Mesenchymal stem cell (in vitro differentiated cells and primary cell): ENCODE measurements at regions not wholly inside any gene's neighbourhood (a gene's known extent, or its start where the extent isn't known, plus 50 kb on each side); places are given as distances from the start of the nearest gene placed in this dataset.

Experiments used
- DNase-seq: peaks from one replicate; pipeline ENCODE4 v3.0.0-alpha.2; 2013
- H2AFZ ChIP-seq: one replicate; pipeline ENCODE4 v1.6.1; 2013; ENCODE audit warnings: low read depth, mild to moderate bottlenecking, control low read depth, inconsistent platforms, low read length, moderate library complexity
- H2AK5ac ChIP-seq: 2 replicates; pipeline ENCODE4 v1.6.1; 2013; ENCODE audit warnings: low read length, moderate library complexity, mild to moderate bottlenecking, inconsistent platforms; ENCODE audit not compliant: severe bottlenecking
- H2BK120ac ChIP-seq: one replicate; pipeline ENCODE4 v1.6.1; 2013; ENCODE audit warnings: low read depth, mild to moderate bottlenecking, inconsistent platforms, low read length, moderate library complexity
- H2BK12ac ChIP-seq, 2 experiments: one replicate each; pipeline ENCODE4 v1.6.1; 2013; ENCODE audit warnings: inconsistent platforms in 2 of 2, low read length in 2 of 2, mild to moderate bottlenecking in 2 of 2, moderate library complexity in 2 of 2, control low read depth in 1 of 2
- H2BK15ac ChIP-seq: one replicate; pipeline ENCODE4 v1.6.1; 2013; ENCODE audit warnings: mild to moderate bottlenecking, low read depth, inconsistent platforms; ENCODE audit not compliant: poor library complexity, severe bottlenecking
- H2BK5ac ChIP-seq: 2 replicates; pipeline ENCODE4 v1.6.1; 2013; ENCODE audit warnings: low read depth, mild to moderate bottlenecking, low read length, control low read depth, inconsistent platforms; ENCODE audit not compliant: poor library complexity, severe bottlenecking
- H3K14ac ChIP-seq, 2 experiments: one replicate each; pipeline ENCODE4 v1.6.1; 2013; ENCODE audit warnings: inconsistent platforms in 2 of 2, low read length in 2 of 2, control low read depth in 1 of 2, mild to moderate bottlenecking in 1 of 2, moderate library complexity in 1 of 2
- H3K18ac ChIP-seq, 2 experiments: one replicate each; pipeline ENCODE4 v1.6.1; 2013; ENCODE audit warnings: inconsistent platforms in 2 of 2, low read length in 2 of 2, control low read depth in 1 of 2, low read depth in 1 of 2, mild to moderate bottlenecking in 1 of 2
- H3K23ac ChIP-seq, 2 experiments: one replicate each; pipeline ENCODE4 v1.6.1; 2013; ENCODE audit warnings: inconsistent platforms in 2 of 2, low read length in 2 of 2, mild to moderate bottlenecking in 2 of 2, moderate library complexity in 2 of 2, control low read depth in 1 of 2
- H3K27ac ChIP-seq: 2 replicates; pipeline ENCODE4 v1.5.1; 2013; ENCODE audit warnings: mild to moderate bottlenecking, moderate library complexity, low read length, control low read depth, inconsistent platforms; ENCODE audit not compliant: poor library complexity, severe bottlenecking
- H3K27me3 ChIP-seq, 2 experiments: 2 replicates each; pipeline versions ENCODE4 v1.6.1 to v1.7.0; 2013; ENCODE audit warnings: low read length in 2 of 2, mild to moderate bottlenecking in 2 of 2, moderate library complexity in 2 of 2, control low read depth in 1 of 2, inconsistent platforms in 1 of 2; ENCODE audit not compliant: control insufficient read depth in 1 of 2, insufficient read depth in 1 of 2
- H3K36me3 ChIP-seq, 2 experiments: 2 replicates each; pipeline versions ENCODE4 v1.6.1 to v1.7.0; 2013; ENCODE audit warnings: low read length in 2 of 2, control low read depth in 1 of 2, inconsistent platforms in 1 of 2, low read depth in 1 of 2, mild to moderate bottlenecking in 1 of 2; ENCODE audit not compliant: insufficient read depth in 2 of 2, control insufficient read depth in 1 of 2
- H3K4ac ChIP-seq, 2 experiments: one replicate each; pipeline ENCODE4 v1.6.1; 2013; ENCODE audit warnings: inconsistent platforms in 2 of 2, low read length in 2 of 2, mild to moderate bottlenecking in 2 of 2, moderate library complexity in 2 of 2, control low read depth in 1 of 2, low read depth in 1 of 2
- H3K4me1 ChIP-seq: 2 replicates; pipeline ENCODE4 v1.6.1; 2013; ENCODE audit warnings: low read depth, low read length, control low read depth; ENCODE audit not compliant: control insufficient read depth, insufficient read depth
- H3K4me2 ChIP-seq: 2 replicates; pipeline ENCODE4 v1.6.1; 2013; ENCODE audit warnings: low read length, mild to moderate bottlenecking, inconsistent platforms; ENCODE audit not compliant: poor library complexity, severe bottlenecking
- H3K4me3 ChIP-seq, 2 experiments: 2 replicates each; pipeline versions ENCODE4 v1.5.1 to v1.7.0; 2013; ENCODE audit warnings: low read length in 2 of 2, mild to moderate bottlenecking in 2 of 2, control low read depth in 1 of 2, low read depth in 1 of 2; ENCODE audit not compliant: insufficient read depth in 1 of 2
- H3K79me1 ChIP-seq: replicated peaks from 2 replicates; pipeline ENCODE4 v1.6.1; 2013; ENCODE audit warnings: mild to moderate bottlenecking, control low read depth, low read length, inconsistent platforms; ENCODE audit not compliant: poor library complexity, severe bottlenecking
- H3K9ac ChIP-seq: 2 replicates; pipeline ENCODE4 v1.7.0; 2013; ENCODE audit warnings: mild to moderate bottlenecking, low read length, moderate library complexity
- H3K9me3 ChIP-seq: 2 replicates; pipeline ENCODE4 v1.7.0; 2013; ENCODE audit warnings: mild to moderate bottlenecking, low read length; ENCODE audit not compliant: control insufficient read depth
- H4K8ac ChIP-seq: one replicate; pipeline ENCODE4 v1.6.1; 2013; ENCODE audit warnings: inconsistent platforms, mild to moderate bottlenecking, low read length, moderate library complexity
- H4K91ac ChIP-seq: one replicate; pipeline ENCODE4 v1.6.1; 2013; ENCODE audit warnings: mild to moderate bottlenecking, low read length, inconsistent platforms
- WGBS: methylation state at CpG from one replicate; pipeline ENCODE4 v1.1.7; 2013; ENCODE audit warnings: mixed read lengths; 5-methylcytosine and 5-hydroxymethylcytosine counted together

- no peak overlapping the region for H2AK5ac ChIP-seq
- 71% methylated on average over 4 of the region's 4 CpGs for WGBS
- H2BK5ac ChIP-seq = no peak overlapping the region
- no peak overlapping the region for H3K9ac ChIP-seq
- H4K91ac ChIP-seq = no peak overlapping the region
- DNase-seq = no peak
- no peaks in the 10 kb centered on the region for H3K36me3 ChIP-seq
- H3K23ac ChIP-seq = no peak overlapping the region
- H3K79me1 ChIP-seq = no peaks in the 10 kb centered on the region
- no peak overlapping the region for H2BK12ac ChIP-seq
- no peak overlapping the region for H3K18ac ChIP-seq
- H3K14ac ChIP-seq = no peak overlapping the region
- no peak overlapping the region for H2AFZ ChIP-seq
- no peak overlapping the region for H3K27ac ChIP-seq
- H4K8ac ChIP-seq = no peak overlapping the region
- H3K4me2 ChIP-seq = no peak overlapping the region
- H3K4me3 ChIP-seq = no peak overlapping the region
- H3K27me3 ChIP-seq = no peaks in the 10 kb centered on the region
- H3K4ac ChIP-seq = no peak overlapping the region
- peaks cover 8% of the 10 kb centered on the region for H3K9me3 ChIP-seq
- H2BK120ac ChIP-seq = no peak overlapping the region
- no peaks in the 10 kb centered on the region for H3K4me1 ChIP-seq
- H2BK15ac ChIP-seq = no peak overlapping the region
Observed at GRCh38 chr5:109917154-109917546, 227.4 kb downstream of the MAN2A1 start.

GRCh38 chr5:109917966-109918365, 228.2 kb downstream of the MAN2A1 start:
- no peaks in the 10 kb centered on the region for H3K36me3 ChIP-seq
- no peak overlapping the region for H3K4ac ChIP-seq
- H3K14ac ChIP-seq = no peak overlapping the region
- 93% methylated on average over 4 of the region's 4 CpGs for WGBS
- H2BK12ac ChIP-seq = no peak overlapping the region
- H2BK120ac ChIP-seq = no peak overlapping the region
- peaks cover 0 to under 1% of the 10 kb centered on the region in 2 experiments for H3K27me3 ChIP-seq
- no peak overlapping the region for H2BK5ac ChIP-seq
- no peak overlapping the region for H2AFZ ChIP-seq
- peaks cover 8% of the 10 kb centered on the region for H3K9me3 ChIP-seq
- H4K91ac ChIP-seq = no peak overlapping the region
- DNase-seq = no peak
- H2BK15ac ChIP-seq = no peak overlapping the region
- H4K8ac ChIP-seq = no peak overlapping the region
- H3K4me1 ChIP-seq = no peaks in the 10 kb centered on the region
- H3K18ac ChIP-seq = no peak overlapping the region
- H3K9ac ChIP-seq = no peak overlapping the region
- no peak overlapping the region for H3K4me2 ChIP-seq
- no peak overlapping the region for H3K23ac ChIP-seq
- no peak overlapping the region for H3K4me3 ChIP-seq
- H3K79me1 ChIP-seq = no peaks in the 10 kb centered on the region
- no peak overlapping the region for H3K27ac ChIP-seq
- no peak overlapping the region for H2AK5ac ChIP-seq

GRCh38 chr5:109920736-109921135, 231.0 kb downstream of the MAN2A1 start:
- Histone ChIP-seq H3K23ac (no peak overlapping the region), H3K4ac (no peak overlapping the region), H3K9ac (no peak overlapping the region), H3K79me1 (no peaks in the 10 kb centered on the region), H4K91ac (no peak overlapping the region), H3K9me3 (peaks cover 8% of the 10 kb centered on the region), H3K4me1 (no peaks in the 10 kb centered on the region), H3K27ac (no peak overlapping the region), H2AFZ (no peak overlapping the region), H3K36me3 (no peaks in the 10 kb centered on the region), H2BK12ac (no peak overlapping the region), H2AK5ac (no peak overlapping the region), H3K4me3 (no peak overlapping the region), H2BK5ac (no peak overlapping the region), H2BK15ac (no peak overlapping the region), H3K4me2 (no peak overlapping the region), H3K27me3 (peaks cover 0 to 17% of the 10 kb centered on the region in 2 experiments), H3K18ac (no peak overlapping the region), H2BK120ac (no peak overlapping the region), H3K14ac (no peak overlapping the region), H4K8ac (no peak overlapping the region)
- WGBS = 73% methylated on average over 4 of the region's 4 CpGs
- no peak for DNase-seq

GRCh38 chr5:109921735-109922380, 232.1 kb downstream of the MAN2A1 start:
- DNase-seq = no peak
- WGBS = 79% methylated on average over 5 of the region's 5 CpGs

More at GRCh38 chr5:109921735-109922380, 232.1 kb downstream of the MAN2A1 start:
- Histone ChIP-seq H3K18ac (no peak overlapping the region), H2AFZ (no peak overlapping the region), H3K4me2 (no peak overlapping the region), H4K91ac (no peak overlapping the region), H3K9ac (no peak overlapping the region), H3K4ac (no peak overlapping the region), H2AK5ac (no peak overlapping the region), H2BK120ac (no peak overlapping the region), H2BK12ac (no peak overlapping the region), H3K79me1 (no peaks in the 10 kb centered on the region), H2BK5ac (no peak overlapping the region), H3K23ac (no peak overlapping the region), H2BK15ac (no peak overlapping the region), H3K14ac (no peak overlapping the region), H4K8ac (no peak overlapping the region), H3K27ac (no peak overlapping the region), H3K27me3 (peaks cover 0 to 17% of the 10 kb centered on the region in 2 experiments), H3K4me1 (no peaks in the 10 kb centered on the region), H3K9me3 (peaks cover 6% of the 10 kb centered on the region), H3K36me3 (no peaks in the 10 kb centered on the region), H3K4me3 (no peak overlapping the region)
